Muscle layer of duodenum (tissue), 2 donors: ENCODE measurements at regions not wholly inside any gene's neighbourhood (a gene's known extent, or its start where the extent isn't known, plus 50 kb on each side); places are given as distances from the start of the nearest gene placed in this dataset.

ENCODE experiments used
- H3K27ac ChIP-seq: one replicate; pipeline ENCODE4 v1.7.0; 2013; ENCODE audit warnings: mild to moderate bottlenecking, low read length
- H3K27me3 ChIP-seq: one replicate; pipeline ENCODE4 v1.7.0; 2013; ENCODE audit warnings: low read depth, mild to moderate bottlenecking, control low read depth, low read length
- H3K36me3 ChIP-seq, 2 donors: one replicate each; pipeline ENCODE4 v1.7.0; 2013; ENCODE audit warnings: low read length in 2 of 2, control low read depth in 1 of 2, mild to moderate bottlenecking in 1 of 2; ENCODE audit not compliant: insufficient read depth in 2 of 2, control insufficient read depth in 1 of 2
- H3K4me1 ChIP-seq, 2 donors: one replicate each; pipeline ENCODE4 v1.7.0; 2013; ENCODE audit warnings: low read length in 2 of 2, mild to moderate bottlenecking in 2 of 2, control low read depth in 1 of 2, moderate library complexity in 1 of 2; ENCODE audit not compliant: insufficient read depth in 2 of 2, control insufficient read depth in 1 of 2
- H3K4me3 ChIP-seq, 2 donors: one replicate each; pipeline ENCODE4 v1.7.0; 2013; ENCODE audit warnings: low read length in 2 of 2, low read depth in 1 of 2, mild to moderate bottlenecking in 1 of 2
- H3K9me3 ChIP-seq, 2 donors: one replicate each; pipeline ENCODE4 v1.7.0; 2013; ENCODE audit warnings: low read length in 2 of 2, control low read depth in 1 of 2, mild to moderate bottlenecking in 1 of 2; ENCODE audit not compliant: control insufficient read depth in 1 of 2
- donor health status: healthy.

DNA sequence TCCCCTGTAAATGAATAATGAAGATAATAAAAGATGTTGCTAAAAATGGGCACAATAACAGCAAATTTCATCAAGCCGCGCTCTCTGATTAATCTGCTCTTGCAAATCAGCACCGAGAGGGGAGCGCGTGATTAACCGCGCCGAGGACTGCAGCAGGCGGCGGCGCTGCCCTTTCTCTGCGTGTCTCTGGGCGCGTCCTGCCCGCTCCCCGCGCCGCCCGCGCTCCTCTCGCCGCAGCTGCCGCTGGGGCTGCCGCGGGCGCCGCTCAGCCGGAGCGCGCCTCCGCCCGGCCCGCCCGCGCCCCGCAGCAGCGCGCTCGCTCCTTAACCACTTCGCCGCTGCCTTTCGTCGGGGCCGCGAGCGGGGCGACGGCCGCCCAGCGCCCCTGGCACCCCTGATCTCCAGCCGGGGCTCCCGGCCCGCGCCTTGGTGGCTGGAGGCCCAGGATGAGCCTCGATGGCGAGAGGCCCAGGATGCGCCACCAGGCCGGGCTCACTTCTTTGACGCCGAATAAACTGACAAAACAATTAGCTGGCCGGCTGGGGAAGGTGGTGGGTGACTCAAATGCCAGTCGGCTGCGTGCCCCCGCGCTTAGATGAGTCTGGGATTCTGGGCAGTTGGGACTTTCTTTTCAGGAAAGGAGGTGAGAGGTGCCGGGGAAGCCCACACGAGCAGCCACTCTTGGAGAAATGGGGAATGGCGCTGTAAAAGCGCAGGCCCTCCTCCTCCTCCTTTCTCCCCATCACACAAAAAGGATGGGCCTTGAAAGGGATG, 221.4 kb upstream of the PKN2 start:
- Histone ChIP-seq H3K4me3 (peak overlapping the region; percentile 47 to 56), H3K36me3 (no peaks in the 10 kb centered on the region), H3K27ac (peak overlapping the region; percentile 64), H3K9me3 (no peaks in the 10 kb centered on the region), H3K4me1 (peaks cover 0 to 12% of the 10 kb centered on the region in 2 donors), H3K27me3 (no peaks in the 10 kb centered on the region)

DNA sequence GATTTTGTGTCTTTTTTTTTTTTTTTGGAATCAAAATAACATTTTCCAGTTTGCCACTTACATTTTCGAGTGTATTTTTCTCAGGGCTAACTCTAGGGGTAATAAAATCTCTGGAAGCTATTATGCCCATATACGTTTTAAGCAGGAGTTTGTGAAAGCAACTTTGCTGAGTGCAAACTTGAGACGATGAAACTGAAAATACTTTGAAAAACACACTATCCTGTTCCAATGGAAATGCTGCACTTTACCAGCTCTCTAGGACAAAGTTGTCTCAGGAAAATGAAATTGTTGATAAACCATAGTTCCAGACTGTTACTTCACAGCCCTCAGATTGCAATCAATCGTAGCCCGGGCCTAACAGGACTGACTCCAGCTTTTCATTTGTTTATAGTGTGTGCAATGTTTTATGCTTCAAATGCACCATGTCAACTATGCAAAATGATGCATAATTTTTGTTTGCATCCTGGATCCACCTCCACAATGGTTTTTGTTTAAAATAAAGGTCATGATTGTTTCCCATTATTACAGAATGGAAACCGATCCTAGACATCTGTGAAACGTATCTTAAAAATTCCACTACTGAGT, 220.6 kb upstream of the PKN2 start:
- Histone ChIP-seq H3K36me3 (no peaks in the 10 kb centered on the region), H3K27me3 (no peaks in the 10 kb centered on the region), H3K4me3 (peak overlapping the region; percentile 47 to 56), H3K27ac (peak overlapping the region; percentile 64), H3K4me1 (peaks cover 0 to 12% of the 10 kb centered on the region in 2 donors), H3K9me3 (no peaks in the 10 kb centered on the region)

GRCh38 chr1:88466011-88466410, 218.1 kb upstream of the PKN2 start:
- Histone ChIP-seq H3K9me3 (no peaks in the 10 kb centered on the region), H3K36me3 (no peaks in the 10 kb centered on the region), H3K4me1 (peaks cover 0 to 10% of the 10 kb centered on the region in 2 donors), H3K4me3 (no peak overlapping the region), H3K27me3 (no peaks in the 10 kb centered on the region), H3K27ac (no peak overlapping the region)

- H3K9me3 ChIP-seq = no peaks in the 10 kb centered on the region
- H3K36me3 ChIP-seq = no peaks in the 10 kb centered on the region
- H3K4me1 ChIP-seq = peaks cover 0 to 2% of the 10 kb centered on the region in 2 donors
- no peak overlapping the region for H3K27ac ChIP-seq
- no peaks in the 10 kb centered on the region for H3K27me3 ChIP-seq
- H3K4me3 ChIP-seq = no peak overlapping the region
Observed at GRCh38 chr1:88466899-88467580, 217.0 kb upstream of the PKN2 start.

GRCh38 chr1:88472298-88472697, 211.8 kb upstream of the PKN2 start:
- no peaks in the 10 kb centered on the region for H3K27me3 ChIP-seq

DNA sequence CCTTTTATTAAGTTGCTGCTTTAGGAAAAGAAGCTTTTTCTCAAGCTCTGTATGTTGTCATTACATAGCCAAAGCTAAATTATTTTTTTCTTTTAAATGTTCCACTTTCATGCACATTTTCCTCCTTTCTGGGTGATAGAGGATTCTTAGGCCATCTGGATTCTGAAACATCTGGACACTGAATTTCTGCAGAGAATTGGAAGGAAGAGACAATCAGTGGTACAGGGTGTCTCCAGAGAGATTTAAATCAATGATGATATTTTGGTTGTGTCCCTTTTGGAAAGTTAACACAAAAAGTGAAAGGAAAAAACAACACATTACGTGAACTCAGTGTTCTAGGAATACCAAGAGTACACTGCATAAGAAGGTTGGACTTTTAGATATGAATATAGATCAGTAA, 211.4 kb upstream of the PKN2 start:
- H3K4me1 ChIP-seq = no peaks in the 10 kb centered on the region
- no peaks in the 10 kb centered on the region for H3K36me3 ChIP-seq
- H3K9me3 ChIP-seq = no peaks in the 10 kb centered on the region
- H3K4me3 ChIP-seq = no peak overlapping the region
- H3K27ac ChIP-seq = no peak overlapping the region
- no peaks in the 10 kb centered on the region for H3K27me3 ChIP-seq

More at GRCh38 chr1:88472298-88472697, 211.8 kb upstream of the PKN2 start:
- H3K27ac ChIP-seq = no peak overlapping the region
- H3K4me1 ChIP-seq = no peaks in the 10 kb centered on the region
- H3K9me3 ChIP-seq = no peaks in the 10 kb centered on the region
- no peak overlapping the region for H3K4me3 ChIP-seq
- no peaks in the 10 kb centered on the region for H3K36me3 ChIP-seq

DNA sequence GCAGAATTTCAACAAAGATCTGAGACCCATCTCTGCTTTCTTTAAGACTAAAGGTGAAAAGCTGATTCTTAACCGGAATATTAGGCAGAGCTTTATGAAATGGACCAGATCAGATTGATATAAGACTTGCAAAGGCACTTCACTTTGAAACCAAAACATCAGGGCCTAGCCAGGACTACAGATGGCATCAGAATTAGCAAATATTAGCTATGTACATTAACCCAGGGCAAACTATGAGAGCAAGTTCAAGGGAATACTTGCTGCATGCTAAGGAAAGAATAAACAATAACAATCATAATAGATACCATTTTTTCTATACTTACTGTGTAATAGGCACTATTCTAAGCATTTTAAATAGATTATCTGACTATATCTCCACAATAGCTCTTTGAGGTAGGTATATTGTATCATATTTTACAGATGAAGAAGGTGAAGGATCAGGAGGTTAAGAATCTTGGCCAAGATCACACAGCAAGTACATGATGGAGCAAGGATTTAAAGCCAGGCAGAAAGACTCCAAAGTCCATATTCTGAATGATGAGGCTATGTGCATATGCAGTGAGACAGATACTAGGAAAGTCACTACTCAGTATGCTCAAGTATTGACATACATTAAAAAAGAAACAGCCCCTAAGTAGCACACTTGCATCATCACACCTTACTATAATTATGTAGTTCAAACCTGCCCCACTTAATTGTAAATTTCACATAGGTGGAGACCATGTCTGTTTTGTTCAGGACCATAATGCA, 209.3 kb upstream of the PKN2 start:
- Histone ChIP-seq H3K4me1 (no peaks in the 10 kb centered on the region), H3K27ac (no peak overlapping the region), H3K9me3 (no peaks in the 10 kb centered on the region), H3K4me3 (no peak overlapping the region), H3K27me3 (no peaks in the 10 kb centered on the region), H3K36me3 (no peaks in the 10 kb centered on the region)

GRCh38 chr1:88484881-88485280, 199.2 kb upstream of the PKN2 start:
- no peaks in the 10 kb centered on the region for H3K9me3 ChIP-seq
- no peaks in the 10 kb centered on the region for H3K27me3 ChIP-seq
- H3K4me3 ChIP-seq = no peak overlapping the region
- H3K4me1 ChIP-seq = no peaks in the 10 kb centered on the region
- no peaks in the 10 kb centered on the region for H3K36me3 ChIP-seq
- no peak overlapping the region for H3K27ac ChIP-seq

GRCh38 chr1:88488237-88488636, 195.8 kb upstream of the PKN2 start:
- Histone ChIP-seq H3K27me3 (no peaks in the 10 kb centered on the region), H3K4me3 (no peak overlapping the region), H3K36me3 (no peaks in the 10 kb centered on the region), H3K4me1 (no peaks in the 10 kb centered on the region), H3K27ac (no peak overlapping the region), H3K9me3 (no peaks in the 10 kb centered on the region)

GRCh38 chr1:88490676-88491075, 193.4 kb upstream of the PKN2 start:
- H3K27me3 ChIP-seq = no peaks in the 10 kb centered on the region
- H3K36me3 ChIP-seq = no peaks in the 10 kb centered on the region
- H3K4me1 ChIP-seq = no peaks in the 10 kb centered on the region
- no peaks in the 10 kb centered on the region for H3K9me3 ChIP-seq
- no peak overlapping the region for H3K4me3 ChIP-seq
- H3K27ac ChIP-seq = no peak overlapping the region

DNA sequence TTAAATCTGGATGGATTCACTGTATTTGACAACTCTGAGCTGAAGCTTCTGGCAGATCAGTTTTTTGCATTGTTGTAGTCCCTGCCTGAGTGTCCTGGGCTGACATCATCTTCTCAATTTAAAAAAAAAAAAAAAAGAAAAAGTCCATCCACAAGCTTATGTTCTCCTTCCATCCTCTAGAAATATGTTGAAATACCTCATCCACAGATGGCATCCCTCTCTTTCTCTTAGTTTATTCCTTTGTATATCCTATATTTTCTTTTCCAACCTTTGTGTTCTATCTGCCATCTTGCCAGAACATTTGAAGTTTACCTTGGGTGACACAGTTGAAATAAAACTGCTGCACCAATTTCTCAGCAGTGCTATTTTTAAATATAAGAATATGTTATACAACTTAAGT, 184.4 kb upstream of the PKN2 start:
- Histone ChIP-seq H3K4me3 (no peak overlapping the region), H3K27me3 (no peaks in the 10 kb centered on the region), H3K9me3 (no peaks in the 10 kb centered on the region), H3K27ac (no peak overlapping the region), H3K4me1 (no peaks in the 10 kb centered on the region), H3K36me3 (no peaks in the 10 kb centered on the region)
